ENCODE measurements at regions not wholly inside any gene's neighbourhood (a gene's known extent, or its start where the extent isn't known, plus 50 kb on each side); places are given as distances from the start of the nearest gene placed in this dataset.

DNA sequence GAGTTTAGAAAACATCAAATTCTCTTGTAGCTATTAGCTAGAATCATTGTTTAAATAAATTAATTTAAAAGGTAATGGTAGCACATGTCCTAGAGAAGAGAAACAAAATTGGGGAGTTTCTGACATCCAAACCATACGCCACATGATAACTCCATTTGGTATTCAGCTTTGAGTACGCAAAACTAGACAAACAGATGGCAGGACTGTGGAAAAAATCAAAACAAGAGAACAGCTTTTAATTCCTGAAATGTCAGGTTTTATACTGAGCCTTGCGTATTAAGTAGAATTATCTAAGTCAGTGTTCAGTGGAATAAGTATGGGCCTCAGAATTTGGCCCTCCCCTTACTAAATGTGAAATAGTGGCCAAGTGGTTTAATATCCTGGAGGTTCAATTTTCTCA, 82.4 kb upstream of the PDE1A start:
- POLR2A ChIA-PET: no interaction called here
- no peaks in the 10 kb centered on the region for H3K36me3 ChIP-seq (ENCODE audit: control insufficient read depth in 2 of 2, insufficient read depth in 1 of 2, low read length in 2 of 2)
- TF ChIP-seq, protein P1, sequence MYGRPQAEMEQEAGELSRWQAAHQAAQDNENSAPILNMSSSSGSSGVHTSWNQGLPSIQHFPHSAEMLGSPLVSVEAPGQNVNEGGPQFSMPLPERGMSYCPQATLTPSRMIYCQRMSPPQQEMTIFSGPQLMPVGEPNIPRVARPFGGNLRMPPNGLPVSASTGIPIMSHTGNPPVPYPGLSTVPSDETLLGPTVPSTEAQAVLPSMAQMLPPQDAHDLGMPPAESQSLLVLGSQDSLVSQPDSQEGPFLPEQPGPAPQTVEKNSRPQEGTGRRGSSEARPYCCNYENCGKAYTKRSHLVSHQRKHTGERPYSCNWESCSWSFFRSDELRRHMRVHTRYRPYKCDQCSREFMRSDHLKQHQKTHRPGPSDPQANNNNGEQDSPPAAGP (tag by site-specific recombination; IDR thresholded peaks at IDR 0.05): no peak
- TF ChIP-seq ZNF138 (tag by site-specific recombination; IDR thresholded peaks at IDR 0.05; ENCODE audit: borderline replicate concordance) (no peak), ZNF555 (tag by site-specific recombination; conservative IDR thresholded peaks at IDR 0.05) (no peak), ZNF596 (tag by site-specific recombination; IDR thresholded peaks at IDR 0.05) (no peak), ZNF416 (tag by site-specific recombination; IDR thresholded peaks at IDR 0.05) (no peak), ZNF366 (tag by site-specific recombination; conservative IDR thresholded peaks at IDR 0.05) (no peak)
- TF ChIP-seq, protein P2, sequence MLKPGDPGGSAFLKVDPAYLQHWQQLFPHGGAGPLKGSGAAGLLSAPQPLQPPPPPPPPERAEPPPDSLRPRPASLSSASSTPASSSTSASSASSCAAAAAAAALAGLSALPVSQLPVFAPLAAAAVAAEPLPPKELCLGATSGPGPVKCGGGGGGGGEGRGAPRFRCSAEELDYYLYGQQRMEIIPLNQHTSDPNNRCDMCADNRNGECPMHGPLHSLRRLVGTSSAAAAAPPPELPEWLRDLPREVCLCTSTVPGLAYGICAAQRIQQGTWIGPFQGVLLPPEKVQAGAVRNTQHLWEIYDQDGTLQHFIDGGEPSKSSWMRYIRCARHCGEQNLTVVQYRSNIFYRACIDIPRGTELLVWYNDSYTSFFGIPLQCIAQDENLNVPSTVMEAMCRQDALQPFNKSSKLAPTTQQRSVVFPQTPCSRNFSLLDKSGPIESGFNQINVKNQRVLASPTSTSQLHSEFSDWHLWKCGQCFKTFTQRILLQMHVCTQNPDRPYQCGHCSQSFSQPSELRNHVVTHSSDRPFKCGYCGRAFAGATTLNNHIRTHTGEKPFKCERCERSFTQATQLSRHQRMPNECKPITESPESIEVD (tag by site-specific recombination; IDR thresholded peaks at IDR 0.05): no peak
- TF ChIP-seq, protein P3, sequence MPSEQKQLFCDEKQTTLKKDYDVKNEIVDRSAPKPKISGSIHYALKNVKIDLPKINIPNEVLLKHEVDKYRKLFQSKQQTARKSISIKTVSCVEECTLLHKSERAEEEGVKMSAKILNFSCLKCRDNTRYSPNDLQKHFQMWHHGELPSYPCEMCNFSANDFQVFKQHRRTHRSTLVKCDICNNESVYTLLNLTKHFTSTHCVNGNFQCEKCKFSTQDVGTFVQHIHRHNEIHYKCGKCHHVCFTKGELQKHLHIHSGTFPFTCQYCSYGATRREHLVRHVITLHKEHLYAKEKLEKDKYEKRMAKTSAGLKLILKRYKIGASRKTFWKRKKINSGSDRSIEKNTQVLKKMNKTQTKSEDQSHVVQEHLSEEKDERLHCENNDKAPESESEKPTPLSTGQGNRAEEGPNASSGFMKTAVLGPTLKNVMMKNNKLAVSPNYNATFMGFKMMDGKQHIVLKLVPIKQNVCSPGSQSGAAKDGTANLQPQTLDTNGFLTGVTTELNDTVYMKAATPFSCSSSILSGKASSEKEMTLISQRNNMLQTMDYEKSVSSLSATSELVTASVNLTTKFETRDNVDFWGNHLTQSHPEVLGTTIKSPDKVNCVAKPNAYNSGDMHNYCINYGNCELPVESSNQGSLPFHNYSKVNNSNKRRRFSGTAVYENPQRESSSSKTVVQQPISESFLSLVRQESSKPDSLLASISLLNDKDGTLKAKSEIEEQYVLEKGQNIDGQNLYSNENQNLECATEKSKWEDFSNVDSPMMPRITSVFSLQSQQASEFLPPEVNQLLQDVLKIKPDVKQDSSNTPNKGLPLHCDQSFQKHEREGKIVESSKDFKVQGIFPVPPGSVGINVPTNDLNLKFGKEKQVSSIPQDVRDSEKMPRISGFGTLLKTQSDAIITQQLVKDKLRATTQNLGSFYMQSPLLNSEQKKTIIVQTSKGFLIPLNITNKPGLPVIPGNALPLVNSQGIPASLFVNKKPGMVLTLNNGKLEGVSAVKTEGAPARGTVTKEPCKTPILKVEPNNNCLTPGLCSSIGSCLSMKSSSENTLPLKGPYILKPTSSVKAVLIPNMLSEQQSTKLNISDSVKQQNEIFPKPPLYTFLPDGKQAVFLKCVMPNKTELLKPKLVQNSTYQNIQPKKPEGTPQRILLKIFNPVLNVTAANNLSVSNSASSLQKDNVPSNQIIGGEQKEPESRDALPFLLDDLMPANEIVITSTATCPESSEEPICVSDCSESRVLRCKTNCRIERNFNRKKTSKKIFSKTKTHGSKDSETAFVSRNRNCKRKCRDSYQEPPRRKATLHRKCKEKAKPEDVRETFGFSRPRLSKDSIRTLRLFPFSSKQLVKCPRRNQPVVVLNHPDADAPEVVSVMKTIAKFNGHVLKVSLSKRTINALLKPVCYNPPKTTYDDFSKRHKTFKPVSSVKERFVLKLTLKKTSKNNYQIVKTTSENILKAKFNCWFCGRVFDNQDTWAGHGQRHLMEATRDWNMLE (tag by site-specific recombination; conservative IDR thresholded peaks at IDR 0.05; ENCODE audit: low read depth): no peak
- H3K4me3 ChIP-seq (ENCODE audit: low read depth, low read length): no peak overlapping the region
- CTCF ChIA-PET: no interaction called here
- H3K27ac ChIP-seq (ENCODE audit: extremely low read depth, low read depth, low read length): no peak overlapping the region
- no peaks in the 10 kb centered on the region for H3K4me1 ChIP-seq (ENCODE audit: control insufficient read depth, insufficient read depth, low read length)
- H3K9me3 ChIP-seq (ENCODE audit: control insufficient read depth, insufficient read depth, low read depth, low read length): no peaks in the 10 kb centered on the region

GRCh38 chr2:182521453-182522404, 94.9 kb upstream of the PDE1A start:
- TF ChIP-seq ZFP69B (tag by site-specific recombination; IDR thresholded peaks at IDR 0.05) (no peak), ZNF394 (tag by site-specific recombination; IDR thresholded peaks at IDR 0.05; ENCODE audit: borderline replicate concordance) (no peak), PBX3 (CRISPR knock-in tag; IDR thresholded peaks at IDR 0.05) (no peak), SCRT1 (tag by site-specific recombination; IDR thresholded peaks at IDR 0.05; ENCODE audit: borderline replicate concordance) (no peak), ZNF529 (tag by site-specific recombination; IDR thresholded peaks at IDR 0.05; ENCODE audit: insufficient replicate concordance) (no peak), SP3 (tag by site-specific recombination; IDR thresholded peaks at IDR 0.05) (no peak), ZSCAN5A (tag by site-specific recombination; IDR thresholded peaks at IDR 0.05) (no peak)
- TF ChIP-seq, protein P2 (tag by site-specific recombination; IDR thresholded peaks at IDR 0.05): no peak
- POLR2A ChIA-PET: no interaction called here
- CTCF ChIA-PET: no interaction called here

More at GRCh38 chr2:182521453-182522404, 94.9 kb upstream of the PDE1A start:
- Histone ChIP-seq H3K36me3 (ENCODE audit: control insufficient read depth in 2 of 2, insufficient read depth in 1 of 2, low read length in 2 of 2) (no peaks in the 10 kb centered on the region), H3K4me3 (ENCODE audit: low read depth, low read length) (no peak overlapping the region), H3K9me3 (ENCODE audit: control insufficient read depth, insufficient read depth, low read depth, low read length) (no peaks in the 10 kb centered on the region), H3K4me1 (ENCODE audit: control insufficient read depth, insufficient read depth, low read length) (no peaks in the 10 kb centered on the region), H3K27ac (ENCODE audit: extremely low read depth, low read depth, low read length) (no peak overlapping the region)

Data from HEK293 (cell line).